ENCODE measurements at regions not wholly inside any gene's neighbourhood (a gene's known extent, or its start where the extent isn't known, plus 50 kb on each side); places are given as distances from the start of the nearest gene placed in this dataset.

- Histone ChIP-seq H3K27ac (ENCODE audit: low read length) (no peak overlapping the region), H3K36me3 (ENCODE audit: insufficient read depth, low read depth, low read length) (no peaks in the 10 kb centered on the region), H3K9ac (ENCODE audit: low read depth, low read length) (no peak overlapping the region), H3K27me3 (ENCODE audit: insufficient read depth, low read length) (no peaks in the 10 kb centered on the region), H3K4me1 (ENCODE audit: insufficient read depth, low read length) (no peaks in the 10 kb centered on the region), H3K4me3 (ENCODE audit: low read length) (no peak overlapping the region), H3K9me3 (ENCODE audit: insufficient read depth, low read depth, low read length) (no peaks in the 10 kb centered on the region)
These were observed 764.1 kb downstream of the STIM2 start for GRCh38 chr4:27624749-27625148.

- H3K9me3 ChIP-seq (ENCODE audit: insufficient read depth, low read depth, low read length): no peaks in the 10 kb centered on the region
- H3K4me1 ChIP-seq (ENCODE audit: insufficient read depth, low read length): no peaks in the 10 kb centered on the region
- H3K4me3 ChIP-seq (ENCODE audit: low read length): no peak overlapping the region
- H3K9ac ChIP-seq (ENCODE audit: low read depth, low read length): no peak overlapping the region
- no peaks in the 10 kb centered on the region for H3K27me3 ChIP-seq (ENCODE audit: insufficient read depth, low read length)
- no peak overlapping the region for H3K27ac ChIP-seq (ENCODE audit: low read length)
- H3K36me3 ChIP-seq (ENCODE audit: insufficient read depth, low read depth, low read length): no peaks in the 10 kb centered on the region
These were observed 768.0 kb downstream of the STIM2 start for GRCh38 chr4:27628609-27629008.

- H3K4me1 ChIP-seq (ENCODE audit: insufficient read depth, low read length): no peaks in the 10 kb centered on the region
- no peak overlapping the region for H3K27ac ChIP-seq (ENCODE audit: low read length)
- H3K4me3 ChIP-seq (ENCODE audit: low read length): no peak overlapping the region
- H3K9ac ChIP-seq (ENCODE audit: low read depth, low read length): no peak overlapping the region
- H3K36me3 ChIP-seq (ENCODE audit: insufficient read depth, low read depth, low read length): no peaks in the 10 kb centered on the region
- H3K27me3 ChIP-seq (ENCODE audit: insufficient read depth, low read length): no peaks in the 10 kb centered on the region
- H3K9me3 ChIP-seq (ENCODE audit: insufficient read depth, low read depth, low read length): no peaks in the 10 kb centered on the region
These were observed 769.0 kb downstream of the STIM2 start for GRCh38 chr4:27629532-27630225.

- Histone ChIP-seq H3K27me3 (ENCODE audit: insufficient read depth, low read length) (no peaks in the 10 kb centered on the region), H3K9me3 (ENCODE audit: insufficient read depth, low read depth, low read length) (no peaks in the 10 kb centered on the region), H3K36me3 (ENCODE audit: insufficient read depth, low read depth, low read length) (no peaks in the 10 kb centered on the region), H3K4me3 (ENCODE audit: low read length) (no peak overlapping the region), H3K27ac (ENCODE audit: low read length) (no peak overlapping the region), H3K9ac (ENCODE audit: low read depth, low read length) (no peak overlapping the region), H3K4me1 (ENCODE audit: insufficient read depth, low read length) (no peaks in the 10 kb centered on the region)
These were observed 775.6 kb downstream of the STIM2 start for GRCh38 chr4:27635936-27636913.

- H3K27ac ChIP-seq (ENCODE audit: low read length): no peak overlapping the region
- H3K4me1 ChIP-seq (ENCODE audit: insufficient read depth, low read length): no peaks in the 10 kb centered on the region
- H3K4me3 ChIP-seq (ENCODE audit: low read length): no peak overlapping the region
- no peaks in the 10 kb centered on the region for H3K36me3 ChIP-seq (ENCODE audit: insufficient read depth, low read depth, low read length)
- H3K9ac ChIP-seq (ENCODE audit: low read depth, low read length): no peak overlapping the region
- H3K9me3 ChIP-seq (ENCODE audit: insufficient read depth, low read depth, low read length): no peaks in the 10 kb centered on the region
- no peaks in the 10 kb centered on the region for H3K27me3 ChIP-seq (ENCODE audit: insufficient read depth, low read length)
These were observed 777.7 kb downstream of the STIM2 start for GRCh38 chr4:27638163-27638915.

- Histone ChIP-seq H3K9ac (ENCODE audit: low read depth, low read length) (no peak overlapping the region), H3K27me3 (ENCODE audit: insufficient read depth, low read length) (no peaks in the 10 kb centered on the region), H3K9me3 (ENCODE audit: insufficient read depth, low read depth, low read length) (no peaks in the 10 kb centered on the region), H3K36me3 (ENCODE audit: insufficient read depth, low read depth, low read length) (no peaks in the 10 kb centered on the region), H3K27ac (ENCODE audit: low read length) (no peak overlapping the region), H3K4me3 (ENCODE audit: low read length) (no peak overlapping the region), H3K4me1 (ENCODE audit: insufficient read depth, low read length) (no peaks in the 10 kb centered on the region)
These were observed 782.5 kb downstream of the STIM2 start for GRCh38 chr4:27643101-27643500.

GRCh38 chr4:27648416-27648815, 787.8 kb downstream of the STIM2 start:
- no peaks in the 10 kb centered on the region for H3K36me3 ChIP-seq (ENCODE audit: insufficient read depth, low read depth, low read length)
- no peak overlapping the region for H3K9ac ChIP-seq (ENCODE audit: low read depth, low read length)
- no peaks in the 10 kb centered on the region for H3K9me3 ChIP-seq (ENCODE audit: insufficient read depth, low read depth, low read length)
- no peaks in the 10 kb centered on the region for H3K27me3 ChIP-seq (ENCODE audit: insufficient read depth, low read length)
- H3K27ac ChIP-seq (ENCODE audit: low read length): no peak overlapping the region
- H3K4me1 ChIP-seq (ENCODE audit: insufficient read depth, low read length): peaks cover 4% of the 10 kb centered on the region; the same call in 1 of the 2 replicates
- H3K4me3 ChIP-seq (ENCODE audit: low read length): no peak overlapping the region

- no peaks in the 10 kb centered on the region for H3K36me3 ChIP-seq (ENCODE audit: insufficient read depth, low read depth, low read length)
- H3K4me3 ChIP-seq (ENCODE audit: low read length): no peak overlapping the region
- no peak overlapping the region for H3K27ac ChIP-seq (ENCODE audit: low read length)
- H3K9ac ChIP-seq (ENCODE audit: low read depth, low read length): no peak overlapping the region
- H3K9me3 ChIP-seq (ENCODE audit: insufficient read depth, low read depth, low read length): no peaks in the 10 kb centered on the region
- no peaks in the 10 kb centered on the region for H3K27me3 ChIP-seq (ENCODE audit: insufficient read depth, low read length)
- H3K4me1 ChIP-seq (ENCODE audit: insufficient read depth, low read length): peaks cover 9% of the 10 kb centered on the region; the same call in 1 of the 2 replicates
These were observed 801.8 kb downstream of the STIM2 start for GRCh38 chr4:27662426-27662825.

GRCh38 chr4:27666943-27667342, 806.3 kb downstream of the STIM2 start:
- H3K4me1 ChIP-seq (ENCODE audit: insufficient read depth, low read length): peaks cover 9% of the 10 kb centered on the region; the same call in 1 of the 2 replicates
- H3K4me3 ChIP-seq (ENCODE audit: low read length): no peak overlapping the region
- no peaks in the 10 kb centered on the region for H3K9me3 ChIP-seq (ENCODE audit: insufficient read depth, low read depth, low read length)
- H3K27ac ChIP-seq (ENCODE audit: low read length): no peak overlapping the region
- H3K27me3 ChIP-seq (ENCODE audit: insufficient read depth, low read length): no peaks in the 10 kb centered on the region
- H3K9ac ChIP-seq (ENCODE audit: low read depth, low read length): no peak overlapping the region
- no peaks in the 10 kb centered on the region for H3K36me3 ChIP-seq (ENCODE audit: insufficient read depth, low read depth, low read length)

- H3K36me3 ChIP-seq (ENCODE audit: insufficient read depth, low read depth, low read length): no peaks in the 10 kb centered on the region
- no peak overlapping the region for H3K27ac ChIP-seq (ENCODE audit: low read length)
- no peak overlapping the region for H3K4me3 ChIP-seq (ENCODE audit: low read length)
- no peak overlapping the region for H3K9ac ChIP-seq (ENCODE audit: low read depth, low read length)
- no peaks in the 10 kb centered on the region for H3K27me3 ChIP-seq (ENCODE audit: insufficient read depth, low read length)
- H3K4me1 ChIP-seq (ENCODE audit: insufficient read depth, low read length): peaks cover 2% of the 10 kb centered on the region; the same call in 1 of the 2 replicates
- no peaks in the 10 kb centered on the region for H3K9me3 ChIP-seq (ENCODE audit: insufficient read depth, low read depth, low read length)
These were observed 807.4 kb downstream of the STIM2 start for GRCh38 chr4:27668001-27668400.

- H3K27me3 ChIP-seq (ENCODE audit: insufficient read depth, low read length): no peaks in the 10 kb centered on the region
- no peaks in the 10 kb centered on the region for H3K36me3 ChIP-seq (ENCODE audit: insufficient read depth, low read depth, low read length)
- H3K9me3 ChIP-seq (ENCODE audit: insufficient read depth, low read depth, low read length): no peaks in the 10 kb centered on the region
- no peaks in the 10 kb centered on the region for H3K4me1 ChIP-seq (ENCODE audit: insufficient read depth, low read length)
- H3K27ac ChIP-seq (ENCODE audit: low read length): no peak overlapping the region
- no peak overlapping the region for H3K9ac ChIP-seq (ENCODE audit: low read depth, low read length)
- H3K4me3 ChIP-seq (ENCODE audit: low read length): no peak overlapping the region
These were observed 817.4 kb downstream of the STIM2 start for GRCh38 chr4:27678027-27678426.

Data from iPS-20b (cell line).